Panc1 (cell line): ENCODE measurements at regions not wholly inside any gene's neighbourhood (a gene's known extent, or its start where the extent isn't known, plus 50 kb on each side); places are given as distances from the start of the nearest gene placed in this dataset.

Experiments used
- ATAC-seq: fragments of 200-7000 bp; cut with Tn5 transposase; 2 replicates; pipeline ENCODE4 v1.9.1; 2020; ENCODE audit warnings: mild to moderate bottlenecking, moderate library complexity
- BruUV-seq: library from RNA; stranded (reverse); fragments of 400-500 nt; replicated peaks from 2 replicates; lab custom pipeline; 2021; lab: Mats Ljungman, UMichigan
- CTCF ChIA-PET: fragments of 300-600 bp; sonication (Branson Sonifier 250); formaldehyde crosslinking; loops from one replicate; lab custom pipeline; 2022; ENCODE audit warnings: antibody characterized with exemption; lab: Charles Lee
- POLR2A ChIA-PET: fragments of 300-600 bp; sonication (Branson Sonifier 250); formaldehyde crosslinking; loops from one replicate; lab custom pipeline; 2022; ENCODE audit warnings: antibody characterized with exemption; lab: Charles Lee
- DNase-seq: peaks from one replicate; pipeline ENCODE4 v3.0.0-alpha.2; 2010; ENCODE audit warnings: low read depth, low spot score
- H3K27ac ChIP-seq: 2 replicates; pipeline ENCODE4 v1.5.1; 2011; ENCODE audit warnings: mild to moderate bottlenecking, low read length, inconsistent platforms
- H3K27me3 ChIP-seq: fragments of 200-500 bp; sonication (Bioruptor generic); 2 replicates; pipeline ENCODE4 v1.6.0; 2014; ENCODE audit warnings: low read length, inconsistent platforms; ENCODE audit not compliant: control insufficient read depth, insufficient read depth
- H3K36me3 ChIP-seq: fragments of 200-500 bp; sonication (Bioruptor generic); 2 replicates; pipeline ENCODE4 v1.5.1; 2014; ENCODE audit warnings: inconsistent platforms, mild to moderate bottlenecking, low read length, moderate library complexity; ENCODE audit not compliant: control insufficient read depth, insufficient read depth
- H3K4me1 ChIP-seq: 2 replicates; pipeline ENCODE4 v1.5.1; 2011; ENCODE audit warnings: inconsistent platforms, mild to moderate bottlenecking, low read length, moderate library complexity; ENCODE audit not compliant: control insufficient read depth, insufficient read depth
- H3K4me3 ChIP-seq, 2 experiments: 2 replicates each; pipeline ENCODE4 v1.5.1; 2011 to 2012; ENCODE audit warnings: low read depth in 2 of 2, low read length in 2 of 2, mild to moderate bottlenecking in 2 of 2, inconsistent platforms in 1 of 2, moderate library complexity in 1 of 2
- H3K9me3 ChIP-seq: fragments of 200-500 bp; sonication (Bioruptor generic); 2 replicates; pipeline ENCODE4 v1.5.1; 2014; ENCODE audit warnings: low read depth, mild to moderate bottlenecking, inconsistent platforms, low read length, moderate library complexity; ENCODE audit not compliant: control insufficient read depth, insufficient read depth
- CTCF ChIP-seq: fragments of 450-650 bp; IDR thresholded peaks from 2 replicates; pipeline ENCODE4 v1.5.1; 2017; ENCODE audit warnings: mild to moderate bottlenecking
- POLR2AphosphoS5 ChIP-seq: IDR thresholded peaks from 2 replicates; pipeline ENCODE4 v1.6.1; 2012; ENCODE audit warnings: mild to moderate bottlenecking, low read depth, low read length, moderate library complexity
- REST ChIP-seq, 2 experiments: IDR thresholded peaks; 2 replicates each; pipeline ENCODE4 v1.6.1; 2011 to 2012; ENCODE audit warnings: low read depth in 2 of 2, control low read depth in 1 of 2, low read length in 1 of 2, mild to moderate bottlenecking in 1 of 2, moderate library complexity in 1 of 2; ENCODE audit not compliant: insufficient read depth in 1 of 2
- SIN3A ChIP-seq: IDR thresholded peaks from 2 replicates; pipeline ENCODE4 v1.6.1; 2012; ENCODE audit warnings: low read depth, mild to moderate bottlenecking, low read length, moderate library complexity, borderline replicate concordance; ENCODE audit not compliant: insufficient read depth
- TCF7L2 ChIP-seq: IDR thresholded peaks from 2 replicates; pipeline ENCODE4 v1.6.1; 2011; ENCODE audit warnings: mild to moderate bottlenecking, low read depth, low read length, inconsistent platforms
- in situ Hi-C: cut with HindIII; loops from 2 replicates; pipeline ENCODE4 v1.10.0; 2016; ENCODE audit warnings: low sequenced_read_pairs, low pct_unique_long_range_greater_than_20kb
- intact Hi-C: fragments of 100-400 bp; cut with micrococcal nuclease; formaldehyde crosslinking; loops from one replicate; pipeline ENCODE4 v1.10.0; 2022; ENCODE audit not compliant: unreplicated experiment

GRCh38 chr6:868201-868600, 175.3 kb upstream of the EXOC2 start:
- H3K27ac ChIP-seq, result no peak overlapping the region
- DNase-seq (no peak), ATAC-seq (no peak)
- CTCF ChIA-PET, result no interaction called here
- no peaks in the 10 kb centered on the region for H3K9me3 ChIP-seq
- intact Hi-C loops (no loop called here), in situ Hi-C loops (no loop called here)
- POLR2A ChIA-PET, result no interaction called here
- no peaks in the 10 kb centered on the region for H3K4me1 ChIP-seq
- peaks cover 3% of the 10 kb centered on the region; the same call in 1 of the 2 replicates for H3K27me3 ChIP-seq
- no TSS peak for BruUV-seq
- TF ChIP-seq TCF7L2 (no peak), REST (IDR thresholded peaks at IDR 0.05; ENCODE audit: insufficient read depth in 1 of 2, low read depth in 2 of 2, low read length in 1 of 2) (no peak), POLR2AphosphoS5 (no peak), CTCF (no peak), SIN3A (no peak)
- H3K4me3 ChIP-seq, result no peak overlapping the region
- no peaks in the 10 kb centered on the region for H3K36me3 ChIP-seq

- no peaks in the 10 kb centered on the region for H3K36me3 ChIP-seq
- H3K27me3 ChIP-seq, result peaks cover 3% of the 10 kb centered on the region; the same call in 1 of the 2 replicates
- H3K27ac ChIP-seq, result no peak overlapping the region
- no peaks in the 10 kb centered on the region for H3K4me1 ChIP-seq
- POLR2A ChIA-PET, result no interaction called here
- no peak for DNase-seq
- no peak overlapping the region for H3K4me3 ChIP-seq
- TF ChIP-seq CTCF (no peak), SIN3A (no peak), REST (IDR thresholded peaks at IDR 0.05; ENCODE audit: insufficient read depth in 1 of 2, low read depth in 2 of 2, low read length in 1 of 2) (no peak), POLR2AphosphoS5 (no peak), TCF7L2 (no peak)
- H3K9me3 ChIP-seq, result no peaks in the 10 kb centered on the region
- intact Hi-C loops, result no loop called here
- CTCF ChIA-PET, result no interaction called here
- in situ Hi-C loops, result no loop called here
- no TSS peak for BruUV-seq
- no peak for ATAC-seq
These were observed 174.4 kb upstream of the EXOC2 start for GRCh38 chr6:867378-867777.
